ENCODE measurements at regions not wholly inside any gene's neighbourhood (a gene's known extent, or its start where the extent isn't known, plus 50 kb on each side); places are given as distances from the start of the nearest gene placed in this dataset.

DNA sequence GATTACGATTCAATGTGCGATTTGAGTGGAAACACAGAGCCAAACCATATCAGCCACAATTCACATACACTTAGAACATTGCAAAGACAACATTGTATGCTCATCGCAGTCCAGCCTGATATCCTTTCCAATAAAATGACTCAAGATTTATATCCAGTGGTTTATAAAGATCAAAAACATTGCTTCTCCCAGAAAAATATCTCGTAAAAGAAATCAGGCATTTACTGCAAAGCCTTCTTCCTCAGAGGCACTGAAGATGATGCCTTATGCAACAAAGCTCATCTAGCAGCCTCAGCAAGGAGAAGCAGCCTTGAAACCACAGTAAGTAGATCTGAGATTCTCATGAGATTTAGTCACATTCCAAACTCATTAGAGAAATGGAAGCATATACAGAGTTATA is 523.8 kb downstream of the ELAVL2 start:
- TF ChIP-seq, protein P1, sequence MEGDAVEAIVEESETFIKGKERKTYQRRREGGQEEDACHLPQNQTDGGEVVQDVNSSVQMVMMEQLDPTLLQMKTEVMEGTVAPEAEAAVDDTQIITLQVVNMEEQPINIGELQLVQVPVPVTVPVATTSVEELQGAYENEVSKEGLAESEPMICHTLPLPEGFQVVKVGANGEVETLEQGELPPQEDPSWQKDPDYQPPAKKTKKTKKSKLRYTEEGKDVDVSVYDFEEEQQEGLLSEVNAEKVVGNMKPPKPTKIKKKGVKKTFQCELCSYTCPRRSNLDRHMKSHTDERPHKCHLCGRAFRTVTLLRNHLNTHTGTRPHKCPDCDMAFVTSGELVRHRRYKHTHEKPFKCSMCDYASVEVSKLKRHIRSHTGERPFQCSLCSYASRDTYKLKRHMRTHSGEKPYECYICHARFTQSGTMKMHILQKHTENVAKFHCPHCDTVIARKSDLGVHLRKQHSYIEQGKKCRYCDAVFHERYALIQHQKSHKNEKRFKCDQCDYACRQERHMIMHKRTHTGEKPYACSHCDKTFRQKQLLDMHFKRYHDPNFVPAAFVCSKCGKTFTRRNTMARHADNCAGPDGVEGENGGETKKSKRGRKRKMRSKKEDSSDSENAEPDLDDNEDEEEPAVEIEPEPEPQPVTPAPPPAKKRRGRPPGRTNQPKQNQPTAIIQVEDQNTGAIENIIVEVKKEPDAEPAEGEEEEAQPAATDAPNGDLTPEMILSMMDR (conservative IDR thresholded peaks at IDR 0.05; ENCODE audit: low read depth, low read length), result no peak
- no peak for DNase-seq (ENCODE audit: low read depth)
- H3K4me3 ChIP-seq (ENCODE audit: low read length), result no peak overlapping the region

DNA sequence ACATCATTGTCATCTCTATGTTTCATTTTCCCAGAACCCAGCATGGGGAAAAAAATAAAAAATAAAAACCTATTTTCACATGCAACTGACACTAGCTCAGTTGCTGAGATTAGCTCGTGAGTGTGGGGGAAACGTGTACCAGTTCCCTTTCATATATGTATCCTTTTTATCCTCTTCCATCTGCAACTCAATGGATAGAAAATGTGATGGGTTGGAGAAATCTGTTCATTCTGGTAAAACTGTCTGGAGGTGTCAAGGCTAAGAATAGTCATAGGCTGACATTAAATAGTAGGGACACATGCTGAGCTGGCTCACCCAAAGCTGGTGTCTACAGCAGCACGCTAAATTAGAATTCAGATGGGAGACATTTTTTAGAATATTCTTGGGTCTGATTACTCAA is 519.3 kb downstream of the ELAVL2 start:
- TF ChIP-seq, protein P1 (conservative IDR thresholded peaks at IDR 0.05; ENCODE audit: low read depth, low read length), result no peak
- DNase-seq (ENCODE audit: low read depth), result no peak
- H3K4me3 ChIP-seq (ENCODE audit: low read length), result no peak overlapping the region

DNA sequence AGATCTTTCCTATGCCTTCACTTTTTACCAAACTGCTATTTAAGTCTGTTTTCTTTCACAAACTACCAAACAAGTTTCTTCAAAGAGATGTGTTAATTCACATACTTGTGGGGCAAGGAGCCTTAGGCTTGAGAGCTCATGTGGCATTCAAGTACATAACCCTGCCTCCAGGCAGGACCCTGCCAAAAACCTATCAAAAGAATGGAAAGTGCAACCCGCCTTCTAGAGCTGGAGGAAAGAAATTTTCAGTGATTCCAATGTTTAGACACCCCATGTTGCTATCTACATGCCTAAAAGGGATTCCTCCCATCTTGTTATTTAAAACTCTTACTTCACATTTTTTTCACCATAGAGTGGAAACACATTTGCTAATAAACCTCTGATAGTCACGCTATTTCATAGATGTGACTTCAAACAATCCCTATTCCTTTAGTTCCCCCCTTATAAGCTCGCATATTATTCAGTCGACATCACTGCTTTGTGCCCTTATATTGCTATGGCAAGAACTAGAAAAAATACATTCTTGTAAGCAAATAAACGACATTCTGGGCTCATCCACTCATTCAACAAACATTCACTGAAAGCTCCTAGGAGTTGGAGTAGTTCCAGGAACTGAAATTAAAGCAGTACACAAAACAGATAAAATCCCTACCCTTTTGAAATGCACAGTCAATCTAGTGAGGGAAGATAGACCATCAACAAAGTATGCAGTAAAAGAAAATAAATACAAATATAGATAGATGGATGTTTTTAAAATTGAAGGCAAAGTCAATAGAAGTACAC is 518.1 kb downstream of the ELAVL2 start:
- TF ChIP-seq, protein P1 (conservative IDR thresholded peaks at IDR 0.05; ENCODE audit: low read depth, low read length), result no peak
- H3K4me3 ChIP-seq (ENCODE audit: low read length), result no peak overlapping the region
- DNase-seq (ENCODE audit: low read depth), result no peak

DNA sequence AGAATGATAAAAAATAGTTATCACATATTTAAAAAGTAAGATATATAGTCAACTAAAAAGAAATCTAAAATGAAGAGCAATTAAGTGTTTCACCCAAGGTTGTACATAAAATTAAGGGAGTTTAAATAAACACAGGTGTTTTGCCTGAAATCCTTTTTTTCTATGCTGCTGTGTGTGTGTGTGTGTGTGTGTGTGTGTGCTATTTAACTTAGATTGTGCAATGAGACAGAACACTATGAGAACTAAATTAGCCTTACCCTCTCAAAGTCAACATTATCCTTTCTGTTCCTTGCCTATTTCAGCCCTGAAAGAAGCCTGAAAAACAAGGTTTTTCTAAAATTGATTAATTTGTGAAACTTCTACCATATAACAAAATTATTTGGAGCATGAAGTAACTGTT is 516.2 kb downstream of the ELAVL2 start:
- TF ChIP-seq, protein P1 (conservative IDR thresholded peaks at IDR 0.05; ENCODE audit: low read depth, low read length), result no peak
- no peak overlapping the region for H3K4me3 ChIP-seq (ENCODE audit: low read length)
- DNase-seq (ENCODE audit: low read depth), result no peak

DNA sequence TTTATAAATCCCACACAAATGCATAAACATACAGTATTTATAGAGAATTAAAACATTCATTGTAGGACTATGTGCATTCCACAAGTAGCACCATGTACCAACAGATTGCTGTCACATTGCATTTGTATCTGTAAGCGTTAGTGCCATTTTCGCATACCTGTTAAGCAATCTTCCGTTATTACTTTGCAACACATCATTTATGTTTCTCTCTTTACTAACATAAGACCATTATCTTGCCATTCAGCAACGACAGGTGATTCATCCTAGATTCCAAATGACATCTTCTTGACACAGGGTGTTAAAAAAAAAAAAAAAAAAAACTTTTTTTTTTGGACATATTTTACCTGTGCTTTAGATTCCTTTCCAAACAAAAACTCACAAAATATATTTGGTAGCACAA is 511.8 kb downstream of the ELAVL2 start:
- no peak for DNase-seq (ENCODE audit: low read depth)
- no peak overlapping the region for H3K4me3 ChIP-seq (ENCODE audit: low read length)
- TF ChIP-seq, protein P1 (conservative IDR thresholded peaks at IDR 0.05; ENCODE audit: low read depth, low read length), result no peak

DNA sequence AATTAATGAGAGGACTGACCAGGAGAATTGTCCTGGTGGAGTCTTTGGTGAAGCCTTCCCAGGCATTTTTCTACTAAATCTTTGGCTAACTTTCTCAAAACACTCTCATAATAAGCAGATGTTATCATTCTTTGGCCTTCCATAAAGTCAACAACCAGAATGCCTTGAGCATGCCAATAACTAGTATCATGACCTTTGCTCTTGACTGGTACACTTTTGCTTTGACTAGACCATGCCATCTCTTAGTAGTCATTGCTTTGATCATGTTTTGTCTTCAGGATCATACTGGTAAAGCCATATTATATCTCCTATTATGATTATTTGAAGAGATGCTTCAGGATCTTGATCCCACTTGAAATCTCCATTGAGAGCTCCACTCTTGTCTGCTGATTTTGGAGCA is 506.9 kb downstream of the ELAVL2 start:
- H3K4me3 ChIP-seq (ENCODE audit: low read length), result no peak overlapping the region
- DNase-seq (ENCODE audit: low read depth), result no peak
- TF ChIP-seq, protein P1 (conservative IDR thresholded peaks at IDR 0.05; ENCODE audit: low read depth, low read length), result no peak

DNA sequence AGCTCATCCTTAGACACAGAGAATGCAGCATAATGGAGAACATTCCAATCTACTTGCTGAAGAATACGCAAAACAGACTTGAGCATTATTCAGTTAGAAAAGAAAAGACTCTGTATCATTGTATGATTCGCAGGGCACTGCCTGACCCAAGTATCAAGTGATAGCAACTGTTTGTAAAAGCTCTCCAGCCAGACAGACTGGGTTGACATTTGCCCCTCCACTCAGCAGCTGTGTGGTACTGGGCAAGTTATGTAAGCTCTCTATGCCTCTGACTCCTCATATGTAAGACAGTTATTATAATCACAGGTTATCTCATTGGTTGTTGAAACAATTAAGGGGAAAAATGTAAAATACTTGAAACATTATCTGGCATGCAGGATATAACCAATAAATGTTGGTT is 505.0 kb downstream of the ELAVL2 start:
- TF ChIP-seq, protein P1 (conservative IDR thresholded peaks at IDR 0.05; ENCODE audit: low read depth, low read length), result no peak
- DNase-seq (ENCODE audit: low read depth), result no peak
- H3K4me3 ChIP-seq (ENCODE audit: low read length), result no peak overlapping the region

Measured in retinal pigment epithelial cell (primary cell).